HCT116 (cell line): ENCODE measurements at regions not wholly inside any gene's neighbourhood (a gene's known extent, or its start where the extent isn't known, plus 50 kb on each side); places are given as distances from the start of the nearest gene placed in this dataset.

ENCODE experiments used
- ATAC-seq: fragments of 200-7000 bp; cut with Tn5 transposase; 2 replicates; pipeline ENCODE4 v1.9.1; 2020; ENCODE audit warnings: mild to moderate bottlenecking, moderate library complexity
- BruUV-seq: library from RNA; stranded (reverse); fragments of 400-500 nt; replicated peaks from 2 replicates; lab custom pipeline; 2021; lab: Mats Ljungman, UMichigan
- CTCF ChIA-PET: fragments of 300-600 bp; sonication (Branson Sonifier 250); formaldehyde crosslinking; loops from one replicate; lab custom pipeline; 2021; ENCODE audit warnings: antibody characterized with exemption; lab: Charles Lee
- POLR2A ChIA-PET: fragments of 300-600, 350-600 bp; sonication (Branson Sonifier 250); formaldehyde crosslinking; loops from one replicate; lab custom pipeline; 2021; ENCODE audit warnings: antibody characterized with exemption; lab: Charles Lee
- RAD21 ChIA-PET, 2 experiments: fragments of 300-600 bp; sonication (Branson Sonifier 250); formaldehyde crosslinking; loops; one replicate each; lab custom pipeline; 2023; ENCODE audit warnings: low total read pairs in 2 of 2; ENCODE audit not compliant: uncharacterized antibody in 2 of 2, unreplicated experiment in 2 of 2, low non-redundant PET in 1 of 2; lab: Charles Lee
- DNase-seq: peaks from one replicate; pipeline ENCODE4 v3.0.0-alpha.2; 2010; ENCODE audit warnings: low read depth, low spot score
- H2AFZ ChIP-seq: fragments of 200-600 bp; shearing (Covaris generic), sonication (generic); 2 replicates; pipeline ENCODE4 v1.6.1; 2017; ENCODE audit warnings: low read depth, mixed run types, mixed read lengths, antibody characterized with exemption, low read length; ENCODE audit not compliant: poor library complexity, severe bottlenecking
- H3K27ac ChIP-seq: 2 replicates; pipeline ENCODE4 v1.5.1; 2012; ENCODE audit warnings: low read depth, low read length
- H3K27me3 ChIP-seq: fragments of 200-600 bp; sonication (generic); 2 replicates; pipeline ENCODE4 v1.6.1; 2016; ENCODE audit warnings: mixed run types, low read length, mixed read lengths; ENCODE audit not compliant: insufficient read depth
- H3K36me3 ChIP-seq, 2 experiments: fragments of 200-500 bp in 1 of 2; fragments of 200-600 bp in 1 of 2; sonication (Bioruptor generic) in 1 of 2; sonication (generic) in 1 of 2; 2 replicates each; pipeline versions ENCODE4 v1.5.1 to v1.6.1; 2014 to 2016; ENCODE audit warnings: low read length in 2 of 2, inconsistent platforms in 1 of 2, mixed read lengths in 1 of 2, mixed run types in 1 of 2; ENCODE audit not compliant: insufficient read depth in 2 of 2, control insufficient read depth in 1 of 2
- H3K4me1 ChIP-seq, 2 experiments: fragments of 200-600 bp in 1 of 2; sonication (generic) in 1 of 2; 2 replicates each; pipeline versions ENCODE4 v1.5.1 to v1.6.1; 2012 to 2017; ENCODE audit warnings: low read length in 2 of 2, inconsistent platforms in 1 of 2, mild to moderate bottlenecking in 1 of 2, mixed read lengths in 1 of 2, mixed run types in 1 of 2, moderate library complexity in 1 of 2; ENCODE audit not compliant: insufficient read depth in 2 of 2, control insufficient read depth in 1 of 2
- H3K4me2 ChIP-seq: fragments of 200-600 bp; sonication (generic); 2 replicates; pipeline ENCODE4 v1.6.1; 2017; ENCODE audit warnings: mixed run types, low read length, mixed read lengths
- H3K4me3 ChIP-seq, 2 experiments: fragments of 200-600 bp in 1 of 2; sonication (generic) in 1 of 2; replicated peaks in 1 of 2; 2 replicates each; pipeline ENCODE4 v1.5.1; 2011 to 2016; ENCODE audit warnings: low read length in 2 of 2, control low read depth in 1 of 2, low read depth in 1 of 2, mild to moderate bottlenecking in 1 of 2, mixed read lengths in 1 of 2, mixed run types in 1 of 2
- H3K79me2 ChIP-seq: fragments of 200-600 bp; sonication (generic); 2 replicates; pipeline ENCODE4 v1.6.1; 2017; ENCODE audit warnings: mild to moderate bottlenecking, mixed run types, low read length, moderate library complexity, mixed read lengths; ENCODE audit not compliant: insufficient read depth
- H3K9ac ChIP-seq: fragments of 200-600 bp; sonication (generic); 2 replicates; pipeline ENCODE4 v1.6.1; 2016; ENCODE audit warnings: low read length, mixed read lengths
- H3K9me2 ChIP-seq: fragments of 200-600 bp; sonication (generic), shearing (Covaris generic); 2 replicates; pipeline ENCODE4 v1.6.1; 2017; ENCODE audit warnings: mixed run types, mild to moderate bottlenecking, moderate library complexity; ENCODE audit not compliant: insufficient read depth
- H3K9me3 ChIP-seq, 2 experiments: fragments of 200-500 bp in 1 of 2; fragments of 200-600 bp in 1 of 2; sonication (Bioruptor generic) in 1 of 2; sonication (generic) in 1 of 2; 2 replicates each; pipeline ENCODE4 v1.6.1; 2014 to 2017; ENCODE audit warnings: low read length in 2 of 2, mixed read lengths in 2 of 2, inconsistent platforms in 1 of 2, low read depth in 1 of 2, mild to moderate bottlenecking in 1 of 2, mixed run types in 1 of 2, moderate library complexity in 1 of 2; ENCODE audit not compliant: control insufficient read depth in 1 of 2, insufficient read depth in 1 of 2
- H4K20me1 ChIP-seq: fragments of 200-600 bp; sonication (generic), shearing (Covaris generic); 2 replicates; pipeline ENCODE4 v1.6.1; 2017; ENCODE audit warnings: mixed run types, mild to moderate bottlenecking, moderate library complexity; ENCODE audit not compliant: insufficient read depth
- CEBPB ChIP-seq: IDR thresholded peaks from 2 replicates; pipeline ENCODE4 v1.6.1; 2012; ENCODE audit warnings: low read depth
- CTCF ChIP-seq, 3 experiments: fragments of 200-600 bp in 1 of 3; sonication (generic) in 1 of 3; IDR thresholded peaks in 2 of 3; conservative IDR thresholded peaks in 1 of 3; 2 replicates each; pipeline ENCODE4 v1.5.1; 2012 to 2017; ENCODE audit warnings: low read depth in 2 of 3, low read length in 2 of 3, antibody characterized with exemption in 1 of 3, borderline replicate concordance in 1 of 3, control low read depth in 1 of 3, mild to moderate bottlenecking in 1 of 3, mixed read lengths in 1 of 3, mixed run types in 1 of 3, moderate library complexity in 1 of 3; ENCODE audit not compliant: insufficient read depth in 1 of 3
- EGR1 ChIP-seq: IDR thresholded peaks from 2 replicates; pipeline ENCODE4 v1.6.1; 2012; ENCODE audit warnings: low read depth
- ELF1 ChIP-seq: IDR thresholded peaks from 2 replicates; pipeline ENCODE4 v1.6.1; 2012; ENCODE audit warnings: low read depth, borderline replicate concordance
- EZH2phosphoT487 ChIP-seq: fragments of 200-600 bp; IDR thresholded peaks from 2 replicates; pipeline ENCODE4 v1.6.1; 2018; ENCODE audit warnings: antibody characterized with exemption, borderline replicate concordance
- SIN3A ChIP-seq: IDR thresholded peaks from 2 replicates; pipeline ENCODE4 v1.6.1; 2012; ENCODE audit warnings: low read depth
- SP1 ChIP-seq: IDR thresholded peaks from 2 replicates; pipeline ENCODE4 v1.6.1; 2012; ENCODE audit warnings: low read depth
- SRF ChIP-seq: IDR thresholded peaks from 2 replicates; pipeline ENCODE4 v1.6.1; 2012; ENCODE audit warnings: low read depth
- YY1 ChIP-seq: IDR thresholded peaks from 2 replicates; pipeline ENCODE4 v1.6.1; 2011; ENCODE audit warnings: low read length, low read depth, moderate library complexity, mild to moderate bottlenecking; ENCODE audit not compliant: insufficient replicate concordance; ENCODE audit errors: extremely low read depth
- ZBTB33 ChIP-seq: IDR thresholded peaks from 2 replicates; pipeline ENCODE4 v1.6.1; 2011; ENCODE audit warnings: mild to moderate bottlenecking, low read length, moderate library complexity; ENCODE audit not compliant: insufficient replicate concordance; ENCODE audit errors: extremely low read depth
- intact Hi-C: fragments of 100-400 bp; cut with micrococcal nuclease; formaldehyde crosslinking; loops from 2 replicates; pipeline ENCODE4 v1.10.0; 2022

- H4K20me1 ChIP-seq: no peaks in the 10 kb centered on the region
- H3K36me3 ChIP-seq: no peaks in the 10 kb centered on the region
- intact Hi-C loops: no loop called here
- H3K4me1 ChIP-seq: no peaks in the 10 kb centered on the region
- ATAC-seq: no peak
- no peaks in the 10 kb centered on the region for H3K9me2 ChIP-seq
- H3K4me2 ChIP-seq: no peak overlapping the region
- BruUV-seq: no TSS peak
- H3K27ac ChIP-seq: no peak overlapping the region
- H3K4me3 ChIP-seq: no peak overlapping the region
- ChIA-PET POLR2A (no interaction called here), RAD21 (no interaction called here), CTCF (no interaction called here)
- no peak for DNase-seq
- no peaks in the 10 kb centered on the region for H3K9me3 ChIP-seq
- no peaks in the 10 kb centered on the region for H3K79me2 ChIP-seq
- H2AFZ ChIP-seq: no peak overlapping the region
- no peak for TF ChIP-seq CEBPB
- no peak for TF ChIP-seq ELF1
- no peak for TF ChIP-seq EGR1
- no peak for TF ChIP-seq SRF
- TF ChIP-seq YY1: no peak
- no peak for TF ChIP-seq EZH2phosphoT487
- TF ChIP-seq SP1: no peak
- TF ChIP-seq ZBTB33: no peak
- H3K27me3 ChIP-seq: no peaks in the 10 kb centered on the region
- H3K9ac ChIP-seq: no peak overlapping the region
Measured at GRCh38 chr6:140160909-140161308, 786.5 kb upstream of the CITED2 start.

- DNase-seq (no peak), ATAC-seq (no peak)
- ChIA-PET POLR2A (no interaction called here), CTCF (no interaction called here), RAD21 (no interaction called here)
- no peak overlapping the region for H2AFZ ChIP-seq
- no peak overlapping the region for H3K4me2 ChIP-seq
- H3K27me3 ChIP-seq: no peaks in the 10 kb centered on the region
- TF ChIP-seq CTCF (IDR thresholded peaks at IDR 0.05 in 2 of 3, conservative IDR thresholded peaks at IDR 0.05 in 1 of 3; ENCODE audit: borderline replicate concordance in 1 of 3, insufficient read depth in 1 of 3, low read depth in 2 of 3, low read length in 2 of 3) (no peak), SIN3A (no peak), EZH2phosphoT487 (no peak)
- H3K4me1 ChIP-seq: no peaks in the 10 kb centered on the region
- BruUV-seq: no TSS peak
- H4K20me1 ChIP-seq: no peaks in the 10 kb centered on the region
- H3K9ac ChIP-seq: no peak overlapping the region
- H3K36me3 ChIP-seq: no peaks in the 10 kb centered on the region
- H3K79me2 ChIP-seq: no peaks in the 10 kb centered on the region
- no peaks in the 10 kb centered on the region for H3K9me2 ChIP-seq
- H3K9me3 ChIP-seq: no peaks in the 10 kb centered on the region
- H3K4me3 ChIP-seq: no peak overlapping the region
- H3K27ac ChIP-seq: no peak overlapping the region
- intact Hi-C loops: no loop called here
Measured at GRCh38 chr6:140160494-140160893, 786.0 kb upstream of the CITED2 start.
